ENCODE measurements at regions not wholly inside any gene's neighbourhood (a gene's known extent, or its start where the extent isn't known, plus 50 kb on each side); places are given as distances from the start of the nearest gene placed in this dataset.

GRCh38 chr13:85742355-85742754 is 56.9 kb downstream of the SLITRK6 start:
- DNase-seq (ENCODE audit: extremely low read depth in 1 of 2, low read depth in 1 of 2): no peak

GRCh38 chr13:85741017-85741416 is 58.2 kb downstream of the SLITRK6 start:
- DNase-seq (ENCODE audit: extremely low read depth in 1 of 2, low read depth in 1 of 2): no peak

GRCh38 chr13:85738696-85739320 is 60.4 kb downstream of the SLITRK6 start:
- no peak for DNase-seq (ENCODE audit: extremely low read depth in 1 of 2, low read depth in 1 of 2)

- DNase-seq (ENCODE audit: extremely low read depth in 1 of 2, low read depth in 1 of 2): no peak
Observed at GRCh38 chr13:85737952-85738351, 61.3 kb downstream of the SLITRK6 start.

GRCh38 chr13:85729296-85729695 is 69.9 kb downstream of the SLITRK6 start:
- DNase-seq (ENCODE audit: extremely low read depth in 1 of 2, low read depth in 1 of 2): no peak

- no peak for DNase-seq (ENCODE audit: extremely low read depth in 1 of 2, low read depth in 1 of 2)
Observed at GRCh38 chr13:85728811-85729210, 70.4 kb downstream of the SLITRK6 start.

GRCh38 chr13:85725433-85725832 is 73.8 kb downstream of the SLITRK6 start:
- DNase-seq (ENCODE audit: extremely low read depth in 1 of 2, low read depth in 1 of 2): no peak

- DNase-seq (ENCODE audit: extremely low read depth in 1 of 2, low read depth in 1 of 2): no peak
Observed at GRCh38 chr13:85724546-85725432, 74.4 kb downstream of the SLITRK6 start.

GRCh38 chr13:85719749-85720148 is 79.5 kb downstream of the SLITRK6 start:
- no peak for DNase-seq (ENCODE audit: extremely low read depth in 1 of 2, low read depth in 1 of 2)

GRCh38 chr13:85717921-85718320 is 81.3 kb downstream of the SLITRK6 start:
- no peak for DNase-seq (ENCODE audit: extremely low read depth in 1 of 2, low read depth in 1 of 2)

GRCh38 chr13:85710545-85710944 is 88.7 kb downstream of the SLITRK6 start:
- DNase-seq (ENCODE audit: extremely low read depth in 1 of 2, low read depth in 1 of 2): no peak

GRCh38 chr13:85709721-85710120 is 89.5 kb downstream of the SLITRK6 start:
- no peak for DNase-seq (ENCODE audit: extremely low read depth in 1 of 2, low read depth in 1 of 2)

GRCh38 chr13:85709072-85709471 is 90.1 kb downstream of the SLITRK6 start:
- DNase-seq (ENCODE audit: extremely low read depth in 1 of 2, low read depth in 1 of 2): no peak

GRCh38 chr13:85700906-85701305 is 98.3 kb downstream of the SLITRK6 start:
- no peak for DNase-seq (ENCODE audit: extremely low read depth in 1 of 2, low read depth in 1 of 2)

- no peak for DNase-seq (ENCODE audit: extremely low read depth in 1 of 2, low read depth in 1 of 2)
Observed at GRCh38 chr13:85698256-85698655, 101.0 kb downstream of the SLITRK6 start.

- no peak for DNase-seq (ENCODE audit: extremely low read depth in 1 of 2, low read depth in 1 of 2)
Observed at GRCh38 chr13:85694992-85695391, 104.2 kb downstream of the SLITRK6 start.

GRCh38 chr13:85693889-85694511 is 105.2 kb downstream of the SLITRK6 start:
- no peak for DNase-seq (ENCODE audit: extremely low read depth in 1 of 2, low read depth in 1 of 2)

GRCh38 chr13:85690368-85690767 is 108.9 kb downstream of the SLITRK6 start:
- no peak for DNase-seq (ENCODE audit: extremely low read depth in 1 of 2, low read depth in 1 of 2)

- no peak for DNase-seq (ENCODE audit: extremely low read depth in 1 of 2, low read depth in 1 of 2)
Observed at GRCh38 chr13:85685436-85685835, 113.8 kb downstream of the SLITRK6 start.

GRCh38 chr13:85675151-85675907 is 123.9 kb downstream of the SLITRK6 start:
- no peak for DNase-seq (ENCODE audit: extremely low read depth in 1 of 2, low read depth in 1 of 2)

GRCh38 chr13:85671336-85671735 is 127.9 kb downstream of the SLITRK6 start:
- no peak for DNase-seq (ENCODE audit: extremely low read depth in 1 of 2, low read depth in 1 of 2)
